ES-I3 (cell line): ENCODE measurements at regions not wholly inside any gene's neighbourhood (a gene's known extent, or its start where the extent isn't known, plus 50 kb on each side); places are given as distances from the start of the nearest gene placed in this dataset.
"Not testable (repeated sequence)": the region's sequence is repeated elsewhere in the genome, so short reads cannot be mapped to it uniquely, and the experiment has no call there.

ENCODE experiments used
- H3K36me3 ChIP-seq: 2 replicates; pipeline ENCODE4 v1.6.1; 2013; ENCODE audit warnings: mild to moderate bottlenecking, low read length, control low read depth, moderate library complexity; ENCODE audit not compliant: insufficient read depth
- H3K4me1 ChIP-seq: 2 replicates; pipeline ENCODE4 v1.6.1; 2013; ENCODE audit warnings: mild to moderate bottlenecking, control low read depth, low read length; ENCODE audit not compliant: insufficient read depth
- H3K9ac ChIP-seq: 2 replicates; pipeline ENCODE4 v1.6.1; 2013; ENCODE audit warnings: low read depth, mild to moderate bottlenecking, low read length, moderate library complexity
- H3K9me3 ChIP-seq: 2 replicates; pipeline ENCODE4 v1.6.1; 2013; ENCODE audit warnings: mild to moderate bottlenecking, low read length, moderate library complexity; ENCODE audit not compliant: control insufficient read depth, insufficient read depth

DNA sequence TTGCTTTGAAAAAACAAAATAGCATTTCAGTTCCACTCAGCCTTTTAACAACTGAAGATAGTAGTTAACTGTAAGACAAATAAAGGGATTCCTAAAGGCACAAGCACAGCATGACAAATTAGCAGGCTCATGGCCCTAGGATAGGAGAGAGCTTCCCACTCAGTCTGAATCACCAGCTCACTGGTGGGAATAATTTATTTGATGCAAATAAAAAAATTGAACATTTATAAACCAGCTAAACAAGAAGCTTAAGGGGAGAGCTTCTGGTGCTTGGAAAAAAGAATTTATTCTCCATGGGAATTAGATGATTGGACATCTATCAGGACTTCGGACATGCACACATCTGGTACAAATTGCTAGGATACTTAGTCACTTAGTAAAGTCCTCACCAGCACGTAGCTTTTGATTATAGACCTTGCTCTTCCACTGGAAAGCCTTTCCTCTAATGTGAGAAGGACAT lies 294.1 kb upstream of the TNC start:
- peaks cover 5% of the 10 kb centered on the region; the same call in 1 of the 2 replicates for H3K4me1 ChIP-seq
- H3K36me3 ChIP-seq = no peaks in the 10 kb centered on the region
- H3K9ac ChIP-seq = no peak overlapping the region
- H3K9me3 ChIP-seq = peaks cover 5% of the 10 kb centered on the region

DNA sequence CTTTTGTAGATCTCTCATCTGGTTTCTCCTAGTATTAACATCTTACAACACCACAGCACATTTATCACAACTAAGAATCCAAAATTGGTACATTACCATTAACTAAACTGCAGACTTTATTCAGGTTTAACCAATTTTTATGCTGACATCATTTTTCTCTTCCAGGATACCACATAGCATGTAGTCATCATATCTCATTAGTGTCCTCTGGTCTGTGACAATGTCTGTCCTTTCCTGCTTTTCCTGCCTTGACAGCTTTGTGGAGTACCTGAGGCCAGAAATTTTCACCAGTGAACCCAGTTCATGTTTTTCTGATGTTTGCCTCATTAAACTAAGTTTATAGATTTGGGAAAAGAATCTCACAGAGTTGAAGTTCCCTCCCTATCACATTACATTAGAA lies 294.7 kb upstream of the TNC start:
- Histone ChIP-seq H3K4me1 (peaks cover 5% of the 10 kb centered on the region; the same call in 1 of the 2 replicates), H3K36me3 (no peaks in the 10 kb centered on the region), H3K9me3 (peaks cover 5% of the 10 kb centered on the region; the same call in 1 of the 2 replicates), H3K9ac (no peak overlapping the region)

DNA sequence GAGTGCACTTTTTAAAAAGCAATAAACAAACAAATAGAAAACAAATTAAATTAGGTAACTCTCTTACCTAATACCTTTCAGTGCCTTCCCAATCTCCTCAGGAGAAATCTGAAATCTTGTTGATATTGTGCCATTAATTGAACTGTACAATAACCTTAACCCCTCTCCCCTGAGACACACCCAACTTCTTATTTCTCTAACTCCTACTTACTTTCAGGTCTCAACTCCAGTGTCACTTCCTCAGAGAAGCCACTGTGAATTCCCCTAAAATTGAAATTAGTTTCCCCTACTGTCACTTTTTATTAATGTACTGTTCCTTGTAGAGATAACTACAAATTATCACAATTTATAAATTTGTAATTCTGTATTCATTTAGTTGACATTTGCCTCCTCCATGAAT lies 295.3 kb upstream of the TNC start:
- Histone ChIP-seq H3K4me1 (peaks cover 5% of the 10 kb centered on the region; the same call in 1 of the 2 replicates), H3K9ac (no peak overlapping the region), H3K36me3 (no peaks in the 10 kb centered on the region), H3K9me3 (peaks cover 5% of the 10 kb centered on the region; the same call in 1 of the 2 replicates)

DNA sequence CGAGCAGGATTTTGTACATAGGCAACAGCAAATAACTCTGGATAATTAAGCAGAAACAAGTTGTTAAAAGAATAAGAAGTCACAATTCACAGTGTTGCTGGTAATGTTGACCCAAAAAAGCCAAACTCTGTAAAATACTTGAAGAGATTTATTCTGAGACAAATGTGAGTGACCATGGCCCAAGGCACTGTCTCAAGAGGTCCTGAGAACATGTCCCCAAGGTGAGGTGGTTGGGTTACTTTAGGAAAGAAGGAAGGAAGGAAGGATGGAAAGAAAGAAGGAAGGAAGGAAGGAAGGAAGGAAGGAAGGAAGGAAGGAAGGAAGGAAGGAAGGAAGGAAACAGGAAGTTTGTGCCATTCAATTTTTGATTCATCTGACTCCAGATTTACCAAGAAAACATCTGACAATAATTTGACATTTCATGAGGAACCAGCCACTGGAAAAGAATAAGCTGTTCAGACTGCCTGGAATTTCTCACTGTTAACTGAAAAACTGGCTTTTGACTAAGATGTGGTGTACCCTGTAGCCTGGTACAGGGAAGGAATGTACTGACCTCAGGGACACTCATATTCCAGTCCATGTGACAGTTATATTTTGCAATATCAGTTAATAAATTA lies 295.9 kb upstream of the TNC start:
- Histone ChIP-seq H3K9ac (no peak overlapping the region), H3K9me3 (peaks cover 5% of the 10 kb centered on the region; the same call in 1 of the 2 replicates), H3K36me3 (no peaks in the 10 kb centered on the region)

DNA sequence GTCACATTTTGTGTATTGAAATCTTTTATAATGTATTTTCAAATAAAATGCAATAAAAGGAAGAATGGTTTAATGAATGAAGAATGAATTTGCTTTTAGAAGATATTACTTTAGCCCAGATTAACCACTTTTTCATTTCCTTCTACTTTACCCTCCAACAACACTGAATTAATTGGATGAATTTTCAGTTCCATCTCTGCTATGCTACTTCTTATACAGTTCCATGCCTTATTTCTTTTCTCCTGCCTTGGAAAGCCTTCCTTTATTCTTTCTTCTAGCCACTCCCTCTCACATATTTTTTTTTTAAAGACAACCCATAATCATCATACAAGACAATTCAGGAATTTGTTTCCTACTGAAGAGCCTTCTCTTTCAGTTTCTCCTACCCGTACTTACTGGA lies 296.6 kb upstream of the TNC start:
- Histone ChIP-seq H3K36me3 (no peaks in the 10 kb centered on the region), H3K9ac (no peak overlapping the region), H3K9me3 (peaks cover under 1% of the 10 kb centered on the region; the same call in 1 of the 2 replicates), H3K4me1 (peaks cover 5% of the 10 kb centered on the region; the same call in 1 of the 2 replicates)

More for the DNA sequence above, 295.9 kb upstream of the TNC start:
- H3K4me1 ChIP-seq = peaks cover 5% of the 10 kb centered on the region; the same call in 1 of the 2 replicates

DNA sequence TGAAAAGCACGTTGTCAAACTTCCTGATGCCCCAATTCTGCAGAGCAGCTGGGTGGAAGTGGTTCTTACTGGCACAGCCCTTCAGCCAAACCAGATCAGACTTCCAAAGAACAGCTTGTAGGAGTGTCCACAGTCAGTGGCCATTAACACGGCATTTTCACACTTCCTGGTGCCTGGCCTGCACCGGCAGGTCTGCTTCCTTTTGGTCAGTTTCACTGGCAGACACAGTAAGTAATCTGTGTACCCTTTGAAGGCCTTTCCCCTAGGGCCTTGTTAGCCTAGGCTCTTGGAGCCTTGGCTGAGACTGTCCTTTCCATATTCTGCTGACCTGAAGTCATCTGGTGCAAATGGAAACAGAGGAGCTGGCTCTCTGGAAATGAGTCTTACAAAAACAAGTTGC lies 297.5 kb upstream of the TNC start:
- peaks cover 1% of the 10 kb centered on the region; the same call in 1 of the 2 replicates for H3K9me3 ChIP-seq

DNA sequence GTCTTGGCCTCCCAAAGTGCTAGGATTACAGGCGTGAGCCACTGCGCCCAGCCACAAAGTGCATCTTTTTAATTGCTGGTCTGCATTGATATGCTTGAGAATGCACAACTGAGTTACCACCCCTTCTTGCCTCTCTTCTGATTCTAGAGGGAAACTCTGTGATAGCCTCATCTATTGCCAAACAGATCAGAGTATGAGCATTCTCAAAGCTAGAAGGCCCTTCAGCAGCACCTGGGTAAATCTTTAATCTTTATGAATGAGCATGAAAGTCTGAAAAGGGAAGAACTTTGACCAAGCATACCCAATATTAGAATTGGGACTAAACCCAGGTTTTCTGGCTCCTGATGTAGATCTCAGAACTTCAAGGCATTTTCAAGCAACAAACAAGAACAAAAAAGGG lies 298.3 kb upstream of the TNC start:
- Histone ChIP-seq H3K4me1 (peaks cover 5% of the 10 kb centered on the region; the same call in 1 of the 2 replicates), H3K36me3 (no peaks in the 10 kb centered on the region), H3K9me3 (peaks cover 6% of the 10 kb centered on the region; the same call in 1 of the 2 replicates), H3K9ac (no peak overlapping the region)

More for the DNA sequence above, 297.5 kb upstream of the TNC start:
- Histone ChIP-seq H3K36me3 (no peaks in the 10 kb centered on the region), H3K9ac (no peak overlapping the region), H3K4me1 (peaks cover 5% of the 10 kb centered on the region; the same call in 1 of the 2 replicates)

DNA sequence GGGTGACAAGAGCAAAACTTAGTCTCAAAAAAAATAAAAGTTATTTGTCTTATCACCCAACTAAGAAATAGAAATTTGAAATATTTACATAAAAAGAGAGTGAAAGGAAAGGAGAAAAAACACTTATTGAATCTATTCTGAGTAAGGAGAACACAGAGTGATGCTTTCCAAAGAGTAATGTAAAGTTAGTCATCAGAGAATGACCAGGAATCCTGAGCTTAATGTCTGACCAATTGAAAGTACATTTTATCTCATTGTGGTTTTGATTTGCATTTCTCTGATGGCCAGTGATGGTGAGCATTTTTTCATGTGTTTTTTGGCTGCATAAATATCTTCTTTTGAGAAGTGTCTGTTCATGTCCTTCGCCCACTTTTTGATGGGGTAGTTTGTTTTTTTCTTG lies 300.2 kb upstream of the TNC start:
- not testable (repeated sequence) for H3K36me3 ChIP-seq, H3K9ac ChIP-seq, H3K9me3 ChIP-seq, H3K4me1 ChIP-seq

DNA sequence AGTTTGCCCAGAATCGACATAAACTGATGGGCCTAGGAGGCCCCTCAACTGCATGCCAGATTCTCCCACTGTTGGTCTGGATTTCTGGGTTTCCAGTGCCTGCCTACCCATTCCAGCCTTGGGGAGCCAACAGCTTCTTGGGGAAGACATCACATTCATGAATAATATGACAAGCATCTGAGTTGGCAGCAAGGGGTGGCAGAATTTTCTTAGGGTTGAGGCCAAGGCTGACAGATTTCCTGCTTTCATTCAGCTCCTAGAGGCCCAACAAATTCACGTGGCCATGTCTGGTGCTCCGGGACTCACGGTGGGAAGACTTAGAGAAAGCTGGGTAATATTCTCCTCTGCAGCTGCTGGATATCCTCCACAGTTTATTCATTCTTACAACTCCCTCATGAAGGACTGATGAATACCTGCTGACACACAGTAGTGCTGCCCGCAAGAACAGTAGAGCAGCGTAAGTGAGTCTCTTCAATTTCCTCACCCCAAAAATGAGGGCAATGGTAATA lies 305.0 kb upstream of the TNC start:
- H3K9me3 ChIP-seq = peaks cover 21% of the 10 kb centered on the region; the same call in 1 of the 2 replicates
- H3K36me3 ChIP-seq = no peaks in the 10 kb centered on the region
- no peaks in the 10 kb centered on the region for H3K4me1 ChIP-seq
- H3K9ac ChIP-seq = no peak overlapping the region

DNA sequence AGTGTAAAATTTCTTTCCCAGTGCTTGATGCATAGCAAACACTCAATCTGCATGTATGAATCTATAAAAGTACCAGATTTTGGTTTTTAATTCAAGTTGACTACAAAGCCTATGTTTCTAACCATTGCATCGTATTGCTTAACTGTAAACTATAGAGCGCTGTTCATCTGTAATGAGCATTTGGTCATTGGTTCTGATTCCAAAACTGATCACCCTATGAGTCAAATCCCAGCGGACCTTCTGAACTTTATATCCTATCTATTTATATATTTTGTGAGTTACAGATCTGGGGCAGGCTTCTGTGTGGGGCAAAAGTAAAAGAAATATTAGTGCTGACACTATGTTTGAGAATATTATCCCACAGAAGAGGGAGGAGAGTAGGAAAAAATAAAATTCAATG lies 305.7 kb upstream of the TNC start:
- Histone ChIP-seq H3K9me3 (peaks cover 21% of the 10 kb centered on the region; the same call in 1 of the 2 replicates), H3K4me1 (no peaks in the 10 kb centered on the region)

DNA sequence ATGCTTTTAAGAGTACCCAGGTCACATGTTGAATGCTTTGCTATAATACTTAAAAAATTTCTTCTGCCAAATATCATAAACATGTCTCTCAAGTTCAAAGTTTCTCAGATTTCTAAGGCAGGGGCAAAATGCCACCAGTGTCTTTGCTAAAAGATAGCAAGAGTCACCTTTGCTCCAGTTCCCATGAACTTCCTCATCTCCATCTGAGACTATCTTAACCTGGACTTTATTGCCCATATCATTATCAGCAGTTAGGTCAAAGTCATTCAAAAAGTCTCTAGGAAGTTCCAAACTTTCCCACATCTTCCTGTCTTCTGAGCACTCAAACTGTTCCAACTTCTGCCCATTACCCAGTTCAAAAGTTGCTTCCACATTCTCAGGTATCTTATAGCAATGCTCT lies 307.6 kb upstream of the TNC start:
- H3K9me3 ChIP-seq = peaks cover 21% of the 10 kb centered on the region; the same call in 1 of the 2 replicates
- no peak overlapping the region for H3K9ac ChIP-seq
- 0 out of 2 replicates have a peak, but pooled peaks cover 1% of the 10 kb centered on the region for H3K36me3 ChIP-seq
- no peaks in the 10 kb centered on the region for H3K4me1 ChIP-seq

More for the DNA sequence above, 305.7 kb upstream of the TNC start:
- Histone ChIP-seq H3K36me3 (no peaks in the 10 kb centered on the region), H3K9ac (no peak overlapping the region)

DNA sequence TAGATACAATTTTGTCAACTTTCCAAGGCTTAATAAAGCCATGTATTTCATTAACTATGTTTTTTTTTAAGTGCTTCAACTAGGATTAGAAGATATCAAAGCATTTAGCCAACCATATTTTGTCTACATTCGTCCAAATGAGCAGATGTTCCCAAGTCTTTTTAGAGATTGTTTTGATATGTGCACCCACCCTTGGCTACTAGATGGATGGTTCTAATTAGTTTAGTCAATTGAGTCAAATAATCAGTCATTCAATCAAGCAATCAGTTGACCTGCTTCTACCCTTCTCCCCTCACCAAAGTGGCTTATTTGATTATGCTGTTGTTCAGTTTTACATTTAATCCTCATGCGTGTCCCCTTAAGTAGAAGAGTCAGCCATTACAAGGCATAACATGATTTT lies 319.5 kb upstream of the TNC start:
- H3K9ac ChIP-seq = no peak overlapping the region
- H3K4me1 ChIP-seq = no peaks in the 10 kb centered on the region
- peaks cover 2% of the 10 kb centered on the region; the same call in 1 of the 2 replicates for H3K9me3 ChIP-seq
- no peaks in the 10 kb centered on the region for H3K36me3 ChIP-seq

DNA sequence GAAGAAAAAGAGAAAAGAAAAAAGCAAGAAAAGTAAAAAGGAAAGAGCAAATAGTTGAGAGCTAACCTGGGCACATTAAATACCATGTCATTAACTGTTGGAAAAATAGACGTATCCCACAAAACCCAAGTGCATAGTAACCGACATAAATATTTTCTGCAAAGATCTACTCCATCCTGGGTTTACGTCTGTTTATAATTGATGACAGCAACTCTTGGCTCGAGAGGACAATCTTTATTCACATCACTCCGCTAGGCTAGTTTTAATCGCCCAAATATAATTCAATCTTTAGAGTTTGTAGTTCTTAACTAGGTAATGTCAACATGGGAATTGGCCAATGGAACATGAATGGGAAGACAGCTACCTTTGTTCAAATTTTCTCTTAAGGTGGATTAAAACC lies 321.7 kb upstream of the TNC start:
- no peak overlapping the region for H3K9ac ChIP-seq
- no peaks in the 10 kb centered on the region for H3K36me3 ChIP-seq
- H3K9me3 ChIP-seq = peaks cover 2% of the 10 kb centered on the region; the same call in 1 of the 2 replicates
- H3K4me1 ChIP-seq = no peaks in the 10 kb centered on the region

DNA sequence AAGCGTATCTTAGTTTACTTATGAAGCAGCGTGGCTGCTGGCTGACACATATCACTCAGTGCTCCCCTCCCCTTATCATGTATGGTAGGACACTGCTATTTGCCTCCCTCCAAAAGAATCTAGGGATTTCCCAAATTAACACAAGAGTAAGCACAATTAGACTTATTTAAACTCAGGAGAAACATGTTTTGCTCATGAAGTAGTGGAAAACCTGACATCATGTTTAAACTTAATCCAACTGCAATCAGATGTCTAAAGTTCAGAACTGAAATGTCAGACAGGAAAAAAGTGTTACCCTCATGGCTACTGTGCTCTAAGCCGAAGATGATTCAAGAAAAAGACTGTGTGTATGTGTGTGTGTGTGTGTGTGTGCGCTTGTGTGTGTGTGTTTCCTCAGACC lies 324.1 kb upstream of the TNC start:
- Histone ChIP-seq H3K36me3 (no peaks in the 10 kb centered on the region), H3K9me3 (no peaks in the 10 kb centered on the region; the same call in 1 of the 2 replicates), H3K4me1 (peaks cover 6% of the 10 kb centered on the region; the same call in 1 of the 2 replicates), H3K9ac (no peak overlapping the region)

DNA sequence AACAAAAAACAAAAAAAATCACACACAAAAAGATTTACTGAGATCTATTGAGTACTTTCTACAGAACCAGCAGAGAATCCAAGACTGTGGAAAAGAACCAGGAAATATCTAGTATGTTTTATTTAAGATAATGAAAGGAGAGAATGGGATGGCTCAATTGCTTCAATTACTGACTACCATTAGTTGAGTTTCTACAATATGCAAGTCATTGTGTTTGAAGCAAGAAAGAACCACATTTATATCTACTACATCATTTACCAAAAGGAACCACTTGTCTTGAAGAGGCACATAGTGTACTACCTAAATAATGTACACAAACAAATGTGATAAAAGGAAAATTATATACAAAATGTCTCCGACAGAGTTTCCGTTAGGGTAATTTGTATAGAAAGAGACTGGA lies 325.9 kb upstream of the TNC start:
- H3K9me3 ChIP-seq = no peaks in the 10 kb centered on the region
- H3K9ac ChIP-seq = no peak overlapping the region
- no peaks in the 10 kb centered on the region for H3K36me3 ChIP-seq
- H3K4me1 ChIP-seq = peaks cover 6% of the 10 kb centered on the region; the same call in 1 of the 2 replicates
